K562 (cell line): ENCODE measurements at regions not wholly inside any gene's neighbourhood (a gene's known extent, or its start where the extent isn't known, plus 50 kb on each side); places are given as distances from the start of the nearest gene placed in this dataset.

Experiments
- BRCA1 ChIP-seq, 2 experiments: fragments of 450-650 bp in 1 of 2; sonication (generic) in 1 of 2; formaldehyde crosslinking in 1 of 2; IDR thresholded peaks; 2 replicates each; pipeline versions ENCODE4 v1.5.0 to v1.6.1; 2017 to 2020; ENCODE audit warnings: mild to moderate bottlenecking in 1 of 2, missing genetic modification reagents in 1 of 2
- CBX2 ChIP-seq: fragments of 200-600 bp; sonication (generic); IDR thresholded peaks from one replicate; pipeline ENCODE4 v1.6.1; 2012; ENCODE audit warnings: mild to moderate bottlenecking, low read length, inconsistent platforms; ENCODE audit not compliant: insufficient read depth, poor library complexity, severe bottlenecking
- MTA1 ChIP-seq: fragments of 450-650 bp; IDR thresholded peaks from 2 replicates; pipeline ENCODE4 v1.6.1; 2017; ENCODE audit warnings: borderline replicate concordance
- TCF3 ChIP-seq: sonication (generic); formaldehyde crosslinking; IDR thresholded peaks from 2 replicates; pipeline ENCODE4 v1.4.0; 2020; ENCODE audit warnings: mild to moderate bottlenecking, missing genetic modification reagents
- ZNF121 ChIP-seq: sonication (generic); formaldehyde crosslinking; conservative IDR thresholded peaks from 2 replicates; pipeline ENCODE4 v1.8.0; 2022; ENCODE audit warnings: missing genetic modification reagents
- ZNF77 ChIP-seq: fragments of 250-450 bp; sonication (Bioruptor Pico); IDR thresholded peaks from 2 replicates; pipeline ENCODE4 v1.5.0; 2020
- TF ChIP-seq, protein P1 (sequence below): sonication (generic); formaldehyde crosslinking; IDR thresholded peaks from 2 replicates; pipeline ENCODE4 v1.8.1; 2023; ENCODE audit warnings: mild to moderate bottlenecking, missing genetic modification reagents, moderate library complexity

DNA sequence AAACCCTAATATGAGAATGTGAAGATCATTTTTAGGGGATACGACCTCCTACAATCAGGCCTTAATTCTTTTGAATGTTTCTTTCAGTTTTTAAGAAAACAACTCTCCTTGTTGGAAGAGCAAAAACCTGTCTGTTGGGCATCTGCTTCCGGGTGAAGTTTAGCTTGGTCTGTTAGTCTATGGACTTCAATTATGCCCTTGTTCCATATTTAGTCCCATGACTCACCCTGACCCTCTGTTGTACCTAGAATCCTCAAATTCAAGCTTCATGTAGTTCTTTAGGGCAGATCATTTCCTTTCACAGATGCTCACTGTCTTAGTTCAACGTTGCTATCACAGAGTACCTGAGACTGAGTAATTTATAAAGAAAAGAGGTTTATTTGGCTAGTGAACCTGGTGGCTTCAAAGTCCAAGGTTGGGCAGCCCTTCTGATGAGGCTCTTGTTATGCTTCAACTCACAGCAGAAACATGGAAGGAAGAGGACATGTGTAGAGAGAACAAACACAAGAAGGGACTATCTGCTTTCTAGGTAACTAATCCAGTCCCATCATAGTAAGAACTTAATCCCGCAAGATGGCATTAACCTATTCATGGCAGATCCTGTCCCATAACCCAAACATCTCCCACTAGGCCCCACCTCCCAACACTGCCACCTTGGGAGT is 82.5 kb upstream of the SERPINE2 start:
- TF ChIP-seq BRCA1 (IDR thresholded peaks at IDR 0.05), result no peak
- TF ChIP-seq BRCA1 (CRISPR knock-in tag; IDR thresholded peaks at IDR 0.05), result no peak
- TF ChIP-seq MTA1, result no peak
- no peak for TF ChIP-seq CBX2
- TF ChIP-seq, protein P1, sequence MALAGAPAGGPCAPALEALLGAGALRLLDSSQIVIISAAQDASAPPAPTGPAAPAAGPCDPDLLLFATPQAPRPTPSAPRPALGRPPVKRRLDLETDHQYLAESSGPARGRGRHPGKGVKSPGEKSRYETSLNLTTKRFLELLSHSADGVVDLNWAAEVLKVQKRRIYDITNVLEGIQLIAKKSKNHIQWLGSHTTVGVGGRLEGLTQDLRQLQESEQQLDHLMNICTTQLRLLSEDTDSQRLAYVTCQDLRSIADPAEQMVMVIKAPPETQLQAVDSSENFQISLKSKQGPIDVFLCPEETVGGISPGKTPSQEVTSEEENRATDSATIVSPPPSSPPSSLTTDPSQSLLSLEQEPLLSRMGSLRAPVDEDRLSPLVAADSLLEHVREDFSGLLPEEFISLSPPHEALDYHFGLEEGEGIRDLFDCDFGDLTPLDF (CRISPR knock-in tag), result no peak
- TF ChIP-seq ZNF121 (CRISPR knock-in tag), result no peak
- TF ChIP-seq ZNF77 (CRISPR knock-in tag), result no peak
- TF ChIP-seq TCF3, result no peak
